Non-pigmented ciliary epithelial cell (primary cell): ENCODE measurements at regions not wholly inside any gene's neighbourhood (a gene's known extent, or its start where the extent isn't known, plus 50 kb on each side); places are given as distances from the start of the nearest gene placed in this dataset.
"Not testable (repeated sequence)": the region's sequence is repeated elsewhere in the genome, so short reads cannot be mapped to it uniquely, and the experiment has no call there.

ENCODE experiments used
- DNase-seq: peaks from one replicate; pipeline ENCODE4 v3.0.0-alpha.2; 2010; ENCODE audit warnings: low read depth

- DNase-seq, result no peak
These were observed 903.2 kb downstream of the C4orf33 start for GRCh38 chr4:129999156-129999555.

- DNase-seq, result no peak
These were observed 912.5 kb downstream of the C4orf33 start for GRCh38 chr4:130008461-130008860.

- DNase-seq, result not testable (repeated sequence)
These were observed 916.9 kb downstream of the C4orf33 start for GRCh38 chr4:130012806-130013205.

GRCh38 chr4:130021706-130022105 is 925.8 kb downstream of the C4orf33 start:
- no peak for DNase-seq

- DNase-seq, result no peak
These were observed 927.1 kb downstream of the C4orf33 start for GRCh38 chr4:130023088-130023487.

- no peak for DNase-seq
These were observed 929.7 kb downstream of the C4orf33 start for GRCh38 chr4:130025701-130026100.

- DNase-seq, result no peak
These were observed 930.2 kb downstream of the C4orf33 start for GRCh38 chr4:130026185-130026584.

- no peak for DNase-seq
These were observed 932.0 kb downstream of the C4orf33 start for GRCh38 chr4:130027973-130028372.

GRCh38 chr4:130028552-130028951 is 932.6 kb downstream of the C4orf33 start:
- DNase-seq, result no peak

- DNase-seq, result no peak
These were observed 933.5 kb downstream of the C4orf33 start for GRCh38 chr4:130029442-130029841.

- no peak for DNase-seq
These were observed 935.9 kb downstream of the C4orf33 start for GRCh38 chr4:130031858-130032257.

GRCh38 chr4:130033657-130034056 is 937.7 kb downstream of the C4orf33 start:
- not testable (repeated sequence) for DNase-seq

- DNase-seq, result no peak
These were observed 938.9 kb downstream of the C4orf33 start for GRCh38 chr4:130034876-130035275.

GRCh38 chr4:130035391-130035790 is 939.4 kb downstream of the C4orf33 start:
- DNase-seq, result no peak

GRCh38 chr4:130037866-130038265 is 941.9 kb downstream of the C4orf33 start:
- not testable (repeated sequence) for DNase-seq

- DNase-seq, result not testable (repeated sequence)
These were observed 942.6 kb downstream of the C4orf33 start for GRCh38 chr4:130038540-130038939.

GRCh38 chr4:130043732-130044160 is 947.8 kb downstream of the C4orf33 start:
- DNase-seq, result no peak

- no peak for DNase-seq
These were observed 949.0 kb downstream of the C4orf33 start for GRCh38 chr4:130044788-130045531.

- DNase-seq, result no peak
These were observed 957.8 kb downstream of the C4orf33 start for GRCh38 chr4:130053723-130054122.

GRCh38 chr4:130054908-130055307 is 959.0 kb downstream of the C4orf33 start:
- no peak for DNase-seq

- DNase-seq, result no peak
These were observed 960.3 kb downstream of the C4orf33 start for GRCh38 chr4:130056286-130056685.

- no peak for DNase-seq
These were observed 968.5 kb downstream of the C4orf33 start for GRCh38 chr4:130064471-130064870.

- no peak for DNase-seq
These were observed 971.5 kb downstream of the C4orf33 start for GRCh38 chr4:130067419-130067818.

- DNase-seq, result no peak
These were observed 972.1 kb downstream of the C4orf33 start for GRCh38 chr4:130068072-130068471.
